H4 (cell line): ENCODE measurements at regions not wholly inside any gene's neighbourhood (a gene's known extent, or its start where the extent isn't known, plus 50 kb on each side); places are given as distances from the start of the nearest gene placed in this dataset.
"Not testable (repeated sequence)": the region's sequence is repeated elsewhere in the genome, so short reads cannot be mapped to it uniquely, and the experiment has no call there.

Experiments used
- DNase-seq: peaks from one replicate; pipeline ENCODE4 v3.0.0-alpha.2; 2015; ENCODE audit warnings: low spot score

- DNase-seq: no peak
Observed at GRCh38 chr14:86087377-86087776, 557.4 kb downstream of the FLRT2 start.

- DNase-seq: no peak
Observed at GRCh38 chr14:86086962-86087361, 557.0 kb downstream of the FLRT2 start.

GRCh38 chr14:86084097-86084496 lies 554.2 kb downstream of the FLRT2 start:
- no peak for DNase-seq

GRCh38 chr14:86083616-86084015 lies 553.7 kb downstream of the FLRT2 start:
- no peak for DNase-seq

DNA sequence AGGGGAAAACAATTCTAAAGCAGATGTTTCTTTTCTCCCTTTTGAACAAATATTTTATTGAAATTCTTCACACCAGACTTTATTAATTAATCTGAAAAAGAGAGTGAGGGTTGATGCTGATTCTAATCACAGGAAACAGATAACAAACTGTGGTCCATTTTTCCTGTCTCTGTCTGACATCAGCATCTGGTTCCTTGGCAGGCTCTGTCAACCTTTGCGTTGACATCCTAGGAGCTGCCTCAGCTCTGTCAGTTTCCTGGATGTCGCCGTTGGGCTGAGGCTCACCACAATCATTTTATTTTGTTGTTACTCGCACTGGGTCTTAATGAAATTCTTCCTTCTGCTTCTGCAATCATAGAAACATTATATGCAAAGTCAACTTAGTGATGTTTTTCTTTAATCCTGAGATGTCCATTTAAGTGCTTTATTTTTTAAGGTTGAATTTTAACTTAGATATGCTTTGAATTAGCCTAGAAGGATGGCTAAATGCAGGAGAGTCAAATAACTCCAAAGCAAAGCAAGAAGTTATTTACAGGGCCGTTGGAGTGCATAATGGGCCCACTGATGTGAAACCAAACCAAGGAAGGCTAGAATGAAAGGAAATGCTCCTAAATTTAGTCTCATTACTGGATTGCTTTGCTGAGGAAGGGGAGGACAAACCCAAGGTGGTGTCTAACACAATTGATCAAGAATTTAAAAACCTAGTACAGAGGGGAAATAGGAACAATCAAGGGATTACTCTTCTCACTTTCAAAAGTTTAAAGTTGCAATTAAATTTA lies 542.4 kb downstream of the FLRT2 start:
- no peak for DNase-seq

DNA sequence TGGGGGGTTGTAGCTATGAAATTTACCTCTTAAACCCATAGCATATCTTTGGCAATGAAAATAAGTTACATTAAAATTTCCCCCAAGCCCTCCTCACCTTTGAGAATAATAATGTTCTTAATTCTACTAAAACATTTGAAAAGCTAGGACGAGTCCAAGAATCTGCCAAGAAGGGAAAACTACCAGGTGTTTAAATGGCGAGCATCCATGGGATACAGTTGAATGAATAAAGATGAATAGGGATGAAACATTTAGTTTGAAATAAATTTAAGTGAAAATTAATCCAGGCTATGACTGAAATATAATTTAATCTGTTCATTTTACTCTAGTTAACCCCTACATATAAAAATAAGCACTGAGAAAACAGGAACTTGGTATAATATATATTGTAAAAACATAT lies 536.7 kb downstream of the FLRT2 start:
- no peak for DNase-seq

- no peak for DNase-seq
Observed at GRCh38 chr14:86065407-86065806, 535.5 kb downstream of the FLRT2 start.

- not testable (repeated sequence) for DNase-seq
Observed at GRCh38 chr14:86064595-86064994, 534.7 kb downstream of the FLRT2 start.

DNA sequence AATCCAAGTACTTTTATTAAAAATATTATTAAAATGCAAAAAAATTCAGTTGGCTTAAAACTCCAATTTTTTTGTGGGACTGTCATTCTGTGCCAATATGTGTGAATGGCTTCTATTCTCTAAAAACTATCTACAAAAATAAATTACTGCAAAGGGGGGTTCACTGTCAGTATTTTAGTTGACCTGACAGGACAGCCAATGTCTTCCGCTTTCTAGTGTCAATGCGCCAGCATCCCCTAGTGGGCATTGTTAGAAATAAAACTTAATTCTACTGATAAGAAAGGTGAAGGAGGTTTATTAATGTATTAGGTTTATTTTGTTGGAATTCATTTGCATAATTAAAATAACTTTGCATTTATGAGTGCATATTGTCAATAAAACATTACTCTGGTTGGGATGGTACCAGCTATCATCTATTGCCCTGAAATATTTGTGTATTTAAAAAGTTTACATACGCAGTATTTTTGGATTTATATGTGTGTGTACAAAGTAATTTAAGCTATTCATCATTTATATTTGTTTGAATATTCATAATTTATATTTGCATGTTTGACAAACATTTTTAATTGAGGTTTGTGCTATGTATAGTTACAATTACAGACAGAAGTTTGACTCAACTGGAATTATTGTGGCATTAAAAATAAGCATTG lies 527.2 kb downstream of the FLRT2 start:
- peak; percentile 21 for DNase-seq

- DNase-seq: peak; percentile 15
Observed at GRCh38 chr14:86055512-86056075, 525.6 kb downstream of the FLRT2 start.

- no peak for DNase-seq
Observed at GRCh38 chr14:86052868-86053267, 522.9 kb downstream of the FLRT2 start.

DNA sequence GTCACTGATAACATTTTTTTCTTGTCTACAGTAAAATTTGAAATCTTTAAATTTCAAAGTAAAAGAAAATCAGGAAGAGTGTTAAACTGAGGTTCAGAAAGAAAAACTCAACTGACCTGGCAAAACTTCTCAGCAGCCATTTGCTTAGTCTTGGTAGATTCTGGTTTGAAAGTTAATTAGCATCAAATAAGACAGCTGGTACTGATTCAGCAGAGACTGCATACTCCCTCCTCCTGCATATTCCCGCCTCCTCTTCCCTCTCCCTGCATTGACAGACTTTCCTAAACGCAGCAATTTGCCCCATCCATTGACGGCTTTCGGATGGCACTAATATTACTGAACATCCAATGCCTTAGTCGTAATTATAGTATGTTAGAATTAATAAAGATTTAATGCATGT lies 520.8 kb downstream of the FLRT2 start:
- no peak for DNase-seq

DNA sequence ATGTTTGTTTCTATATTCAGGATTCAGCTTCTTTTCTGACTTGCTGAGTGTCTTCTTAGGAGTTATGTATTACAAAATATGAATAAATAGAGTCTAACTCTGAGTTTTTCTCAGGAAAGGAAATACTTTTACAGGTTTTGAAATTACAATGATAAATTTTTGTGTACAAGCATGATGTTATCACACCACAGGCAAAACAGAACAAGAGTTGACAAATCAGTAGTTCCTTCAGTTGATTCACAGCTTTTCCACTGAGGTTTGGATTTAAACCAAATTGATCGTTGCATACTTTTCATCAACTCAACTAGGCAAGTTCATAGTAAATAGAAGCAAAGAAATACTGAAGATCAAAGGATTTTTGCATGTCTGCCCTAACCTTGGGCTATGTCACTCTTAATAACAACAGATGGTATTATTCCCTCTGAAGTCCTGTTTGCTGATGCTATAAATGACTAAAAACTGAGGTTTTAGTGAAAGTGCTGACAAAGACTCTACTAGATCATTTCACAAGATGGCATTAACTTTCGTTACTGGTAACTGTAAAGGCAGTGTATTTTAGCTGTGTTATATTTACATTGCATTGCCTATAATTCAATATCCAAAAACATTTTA lies 520.2 kb downstream of the FLRT2 start:
- DNase-seq: no peak

- DNase-seq: no peak
Observed at GRCh38 chr14:86039176-86039575, 509.2 kb downstream of the FLRT2 start.

DNA sequence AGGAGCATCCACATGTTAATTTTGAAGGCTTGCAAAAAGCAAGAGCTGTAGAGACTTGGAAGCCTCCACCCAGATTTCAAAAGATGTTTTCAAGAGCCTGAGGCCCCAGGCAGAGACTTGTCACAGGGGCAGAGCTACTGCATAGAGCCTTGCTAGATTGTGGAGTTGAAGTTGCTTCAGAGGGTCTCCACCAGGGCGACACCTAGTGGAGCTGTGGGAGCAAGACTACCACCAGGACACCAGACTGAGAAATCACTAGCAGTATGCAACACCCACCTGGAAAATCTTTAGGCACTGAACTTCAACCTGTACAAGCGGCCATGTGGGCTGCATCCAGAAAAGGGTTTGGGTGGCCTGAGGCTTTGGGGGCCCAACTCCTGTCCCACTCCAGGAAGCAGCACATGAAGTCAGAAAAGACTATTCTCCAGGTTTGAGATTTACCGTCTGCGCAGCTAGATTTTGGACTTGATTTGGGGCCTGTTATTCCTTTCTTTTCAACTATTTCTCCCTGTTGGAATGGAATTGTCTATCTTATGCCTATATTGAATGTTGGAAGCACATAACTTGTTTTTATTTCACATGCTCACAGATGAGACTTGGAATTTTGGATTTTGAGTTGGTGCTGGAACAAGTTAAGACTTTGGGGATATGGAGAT lies 508.6 kb downstream of the FLRT2 start:
- DNase-seq: peak; percentile 61

DNA sequence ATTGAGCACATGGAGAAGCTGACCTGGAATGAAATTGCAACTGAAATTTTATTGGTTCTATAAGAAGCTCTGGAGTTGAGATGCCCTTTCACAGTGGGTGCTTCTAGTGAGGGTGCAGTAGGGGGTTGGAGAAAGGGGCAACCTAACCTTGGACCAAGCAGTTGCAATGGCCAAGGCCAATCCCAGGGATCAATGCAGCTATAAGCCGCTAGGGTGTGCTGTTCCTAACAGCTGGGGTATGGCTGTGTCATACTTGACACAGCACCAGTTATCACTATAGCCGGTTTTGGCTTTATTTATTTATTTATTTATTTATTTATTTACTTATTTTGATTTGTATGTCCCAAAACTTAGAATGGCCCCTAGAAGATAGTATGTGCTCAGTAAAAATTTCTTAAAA lies 505.9 kb downstream of the FLRT2 start:
- DNase-seq: peak; percentile 46

- no peak for DNase-seq
Observed at GRCh38 chr14:86027990-86028389, 498.0 kb downstream of the FLRT2 start.

- DNase-seq: no peak
Observed at GRCh38 chr14:86027144-86027543, 497.2 kb downstream of the FLRT2 start.

DNA sequence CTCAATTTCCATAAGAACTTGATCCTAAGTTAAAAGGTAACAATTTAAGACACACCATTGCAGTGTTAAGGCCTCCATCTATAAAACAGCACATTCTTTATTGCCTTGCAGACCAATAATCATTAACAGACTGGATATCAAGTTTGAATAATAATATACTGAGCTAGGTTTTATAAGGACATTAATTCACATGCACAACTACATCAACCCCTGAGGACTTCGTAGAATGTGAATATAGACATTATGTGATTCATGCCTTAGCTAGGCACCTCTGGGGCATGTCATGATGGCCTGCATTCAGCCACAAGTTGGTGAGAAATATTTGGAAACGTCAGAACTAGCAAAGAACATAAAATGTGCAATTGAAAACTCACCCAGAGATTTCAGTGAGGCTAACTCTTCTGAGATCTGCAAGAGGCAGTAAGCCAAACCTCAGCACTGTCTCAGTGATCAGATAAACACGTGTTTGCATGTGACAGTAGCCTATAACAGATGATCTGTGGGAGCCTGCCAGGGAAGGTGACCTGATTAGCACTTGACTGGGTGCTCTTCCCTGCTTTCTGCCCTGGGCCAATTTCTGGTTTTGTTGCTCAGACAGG lies 492.2 kb downstream of the FLRT2 start:
- DNase-seq: no peak

DNA sequence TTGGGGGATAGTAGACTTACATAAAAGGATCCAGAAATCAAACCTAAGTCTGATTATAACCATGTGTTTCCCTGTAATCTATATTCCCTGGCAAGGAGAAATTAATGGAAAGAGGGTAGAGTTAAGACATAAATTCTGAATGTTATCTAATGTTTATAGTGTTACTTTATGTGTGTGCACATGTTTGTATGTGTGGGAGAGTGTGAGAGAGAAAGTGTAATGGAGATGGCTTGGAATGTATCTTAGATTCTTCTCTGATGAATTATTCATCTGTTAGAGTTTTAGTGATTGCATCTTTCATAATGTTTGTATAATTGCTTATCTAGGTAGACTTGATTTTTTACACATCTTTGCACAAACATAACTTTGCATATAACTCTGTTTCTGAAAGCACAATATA lies 490.9 kb downstream of the FLRT2 start:
- no peak for DNase-seq

DNA sequence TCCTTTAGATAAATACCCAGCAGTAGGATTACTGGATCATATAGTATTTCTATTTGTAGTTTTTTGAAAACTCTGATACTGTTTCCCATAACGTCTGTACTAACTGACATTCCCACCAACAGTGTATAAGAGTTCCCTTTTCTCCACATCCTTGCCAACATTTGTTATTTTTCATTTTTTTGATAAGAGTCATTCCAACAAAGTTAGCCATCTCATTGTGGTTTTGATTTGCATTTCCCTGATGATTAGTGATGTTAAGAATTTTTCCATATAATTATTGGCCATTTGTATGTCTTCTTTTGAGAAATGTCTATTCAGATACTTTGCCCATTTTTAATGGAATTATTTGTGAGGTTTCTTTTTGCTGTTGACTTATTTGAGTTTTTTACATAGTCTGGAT lies 486.0 kb downstream of the FLRT2 start:
- no peak for DNase-seq

DNA sequence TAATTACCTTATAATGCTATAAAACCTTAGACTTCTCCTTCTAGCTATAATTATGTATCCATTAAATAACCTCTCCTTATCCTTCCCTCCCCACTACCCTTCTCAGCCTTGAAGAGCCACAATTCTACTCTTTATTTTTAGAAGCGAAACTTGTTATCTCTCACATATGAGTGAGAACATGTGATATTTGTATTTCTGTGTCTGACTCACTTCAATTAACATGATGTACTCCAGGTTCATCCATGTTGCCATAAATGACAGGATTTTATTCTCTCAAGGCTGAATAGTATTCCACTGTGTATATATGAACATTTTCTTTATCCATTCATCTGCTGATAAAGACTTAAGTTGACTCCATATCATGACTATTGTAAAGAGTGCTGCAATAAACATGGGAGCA lies 485.6 kb downstream of the FLRT2 start:
- DNase-seq: no peak
